ENCODE measurements at regions not wholly inside any gene's neighbourhood (a gene's known extent, or its start where the extent isn't known, plus 50 kb on each side); places are given as distances from the start of the nearest gene placed in this dataset.

DNA sequence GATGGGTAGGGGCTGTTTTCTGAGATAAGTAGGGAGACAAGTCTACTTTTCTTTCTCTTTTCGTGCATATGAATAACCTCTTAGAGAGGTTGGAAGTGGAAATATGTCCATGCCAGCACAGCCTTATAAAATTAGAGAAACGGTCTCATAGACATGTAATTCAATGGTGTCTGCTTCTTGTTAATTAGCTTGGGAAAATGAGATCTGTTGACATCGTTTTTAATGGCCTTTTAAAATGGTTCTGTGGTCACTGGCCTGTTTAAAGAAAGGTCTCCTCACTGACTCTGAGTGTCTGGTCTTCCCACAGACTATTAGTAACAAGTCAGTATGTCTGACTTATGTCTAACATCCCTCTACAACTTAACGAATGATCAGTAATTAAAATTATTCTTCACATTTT, 487.1 kb downstream of the SLITRK6 start (continued):
- no peak for TF ChIP-seq NR2C2 (IDR thresholded peaks at IDR 0.05; ENCODE audit: borderline replicate concordance, control insufficient read depth, insufficient read length, low read depth)
- TF ChIP-seq, protein P1, sequence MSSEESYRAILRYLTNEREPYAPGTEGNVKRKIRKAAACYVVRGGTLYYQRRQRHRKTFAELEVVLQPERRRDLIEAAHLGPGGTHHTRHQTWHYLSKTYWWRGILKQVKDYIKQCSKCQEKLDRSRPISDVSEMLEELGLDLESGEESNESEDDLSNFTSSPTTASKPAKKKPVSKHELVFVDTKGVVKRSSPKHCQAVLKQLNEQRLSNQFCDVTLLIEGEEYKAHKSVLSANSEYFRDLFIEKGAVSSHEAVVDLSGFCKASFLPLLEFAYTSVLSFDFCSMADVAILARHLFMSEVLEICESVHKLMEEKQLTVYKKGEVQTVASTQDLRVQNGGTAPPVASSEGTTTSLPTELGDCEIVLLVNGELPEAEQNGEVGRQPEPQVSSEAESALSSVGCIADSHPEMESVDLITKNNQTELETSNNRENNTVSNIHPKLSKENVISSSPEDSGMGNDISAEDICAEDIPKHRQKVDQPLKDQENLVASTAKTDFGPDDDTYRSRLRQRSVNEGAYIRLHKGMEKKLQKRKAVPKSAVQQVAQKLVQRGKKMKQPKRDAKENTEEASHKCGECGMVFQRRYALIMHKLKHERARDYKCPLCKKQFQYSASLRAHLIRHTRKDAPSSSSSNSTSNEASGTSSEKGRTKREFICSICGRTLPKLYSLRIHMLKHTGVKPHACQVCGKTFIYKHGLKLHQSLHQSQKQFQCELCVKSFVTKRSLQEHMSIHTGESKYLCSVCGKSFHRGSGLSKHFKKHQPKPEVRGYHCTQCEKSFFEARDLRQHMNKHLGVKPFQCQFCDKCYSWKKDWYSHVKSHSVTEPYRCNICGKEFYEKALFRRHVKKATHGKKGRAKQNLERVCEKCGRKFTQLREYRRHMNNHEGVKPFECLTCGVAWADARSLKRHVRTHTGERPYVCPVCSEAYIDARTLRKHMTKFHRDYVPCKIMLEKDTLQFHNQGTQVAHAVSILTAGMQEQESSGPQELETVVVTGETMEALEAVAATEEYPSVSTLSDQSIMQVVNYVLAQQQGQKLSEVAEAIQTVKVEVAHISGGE (CRISPR knock-in tag; IDR thresholded peaks at IDR 0.05), result no peak
- TF ChIP-seq HCFC1 (IDR thresholded peaks at IDR 0.05; ENCODE audit: low read length), result no peak
- TF ChIP-seq ZNF217 (IDR thresholded peaks at IDR 0.05), result no peak
- TF ChIP-seq MXI1 (IDR thresholded peaks at IDR 0.05; ENCODE audit: low read depth, low read length), result no peak
- TF ChIP-seq, protein P2, sequence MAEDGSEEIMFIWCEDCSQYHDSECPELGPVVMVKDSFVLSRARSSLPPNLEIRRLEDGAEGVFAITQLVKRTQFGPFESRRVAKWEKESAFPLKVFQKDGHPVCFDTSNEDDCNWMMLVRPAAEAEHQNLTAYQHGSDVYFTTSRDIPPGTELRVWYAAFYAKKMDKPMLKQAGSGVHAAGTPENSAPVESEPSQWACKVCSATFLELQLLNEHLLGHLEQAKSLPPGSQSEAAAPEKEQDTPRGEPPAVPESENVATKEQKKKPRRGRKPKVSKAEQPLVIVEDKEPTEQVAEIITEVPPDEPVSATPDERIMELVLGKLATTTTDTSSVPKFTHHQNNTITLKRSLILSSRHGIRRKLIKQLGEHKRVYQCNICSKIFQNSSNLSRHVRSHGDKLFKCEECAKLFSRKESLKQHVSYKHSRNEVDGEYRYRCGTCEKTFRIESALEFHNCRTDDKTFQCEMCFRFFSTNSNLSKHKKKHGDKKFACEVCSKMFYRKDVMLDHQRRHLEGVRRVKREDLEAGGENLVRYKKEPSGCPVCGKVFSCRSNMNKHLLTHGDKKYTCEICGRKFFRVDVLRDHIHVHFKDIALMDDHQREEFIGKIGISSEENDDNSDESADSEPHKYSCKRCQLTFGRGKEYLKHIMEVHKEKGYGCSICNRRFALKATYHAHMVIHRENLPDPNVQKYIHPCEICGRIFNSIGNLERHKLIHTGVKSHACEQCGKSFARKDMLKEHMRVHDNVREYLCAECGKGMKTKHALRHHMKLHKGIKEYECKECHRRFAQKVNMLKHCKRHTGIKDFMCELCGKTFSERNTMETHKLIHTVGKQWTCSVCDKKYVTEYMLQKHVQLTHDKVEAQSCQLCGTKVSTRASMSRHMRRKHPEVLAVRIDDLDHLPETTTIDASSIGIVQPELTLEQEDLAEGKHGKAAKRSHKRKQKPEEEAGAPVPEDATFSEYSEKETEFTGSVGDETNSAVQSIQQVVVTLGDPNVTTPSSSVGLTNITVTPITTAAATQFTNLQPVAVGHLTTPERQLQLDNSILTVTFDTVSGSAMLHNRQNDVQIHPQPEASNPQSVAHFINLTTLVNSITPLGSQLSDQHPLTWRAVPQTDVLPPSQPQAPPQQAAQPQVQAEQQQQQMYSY (CRISPR knock-in tag; IDR thresholded peaks at IDR 0.05), result no peak
- no peak for TF ChIP-seq KDM1A (IDR thresholded peaks at IDR 0.05; ENCODE audit: borderline replicate concordance)
- no peak for TF ChIP-seq YBX1 (IDR thresholded peaks at IDR 0.05)
